Muscle layer of duodenum (tissue), 2 donors: ENCODE measurements at regions not wholly inside any gene's neighbourhood (a gene's known extent, or its start where the extent isn't known, plus 50 kb on each side); places are given as distances from the start of the nearest gene placed in this dataset.
A peak's percentile ranks its signal among the peaks of the same experiment; 100 is the strongest.

ENCODE experiments used
- H3K27ac ChIP-seq: one replicate; pipeline ENCODE4 v1.7.0; 2013; ENCODE audit warnings: mild to moderate bottlenecking, low read length
- H3K27me3 ChIP-seq: one replicate; pipeline ENCODE4 v1.7.0; 2013; ENCODE audit warnings: low read depth, mild to moderate bottlenecking, control low read depth, low read length
- H3K36me3 ChIP-seq, 2 donors: one replicate each; pipeline ENCODE4 v1.7.0; 2013; ENCODE audit warnings: low read length in 2 of 2, control low read depth in 1 of 2, mild to moderate bottlenecking in 1 of 2; ENCODE audit not compliant: insufficient read depth in 2 of 2, control insufficient read depth in 1 of 2
- H3K4me1 ChIP-seq, 2 donors: one replicate each; pipeline ENCODE4 v1.7.0; 2013; ENCODE audit warnings: low read length in 2 of 2, mild to moderate bottlenecking in 2 of 2, control low read depth in 1 of 2, moderate library complexity in 1 of 2; ENCODE audit not compliant: insufficient read depth in 2 of 2, control insufficient read depth in 1 of 2
- H3K4me3 ChIP-seq, 2 donors: one replicate each; pipeline ENCODE4 v1.7.0; 2013; ENCODE audit warnings: low read length in 2 of 2, low read depth in 1 of 2, mild to moderate bottlenecking in 1 of 2
- H3K9me3 ChIP-seq, 2 donors: one replicate each; pipeline ENCODE4 v1.7.0; 2013; ENCODE audit warnings: low read length in 2 of 2, control low read depth in 1 of 2, mild to moderate bottlenecking in 1 of 2; ENCODE audit not compliant: control insufficient read depth in 1 of 2
- donor health status: healthy.

- Histone ChIP-seq H3K27me3 (no peaks in the 10 kb centered on the region), H3K9me3 (no peaks in the 10 kb centered on the region), H3K27ac (no peak overlapping the region), H3K4me3 (no peak overlapping the region), H3K36me3 (no peaks in the 10 kb centered on the region), H3K4me1 (no peaks in the 10 kb centered on the region)
Measured at GRCh38 chr1:61580417-61580816, 144.5 kb downstream of the TM2D1 start.

GRCh38 chr1:61579802-61580201 is 145.1 kb downstream of the TM2D1 start:
- Histone ChIP-seq H3K4me1 (no peaks in the 10 kb centered on the region), H3K27ac (no peak overlapping the region), H3K4me3 (no peak overlapping the region), H3K9me3 (no peaks in the 10 kb centered on the region), H3K36me3 (no peaks in the 10 kb centered on the region), H3K27me3 (no peaks in the 10 kb centered on the region)

- Histone ChIP-seq H3K27ac (no peak overlapping the region), H3K9me3 (no peaks in the 10 kb centered on the region), H3K4me3 (no peak overlapping the region), H3K27me3 (no peaks in the 10 kb centered on the region), H3K4me1 (no peaks in the 10 kb centered on the region), H3K36me3 (no peaks in the 10 kb centered on the region)
Measured at GRCh38 chr1:61572046-61572445, 152.9 kb downstream of the TM2D1 start.

- no peak overlapping the region for H3K27ac ChIP-seq
- H3K4me3 ChIP-seq, result no peak overlapping the region
- no peaks in the 10 kb centered on the region for H3K4me1 ChIP-seq
- no peaks in the 10 kb centered on the region for H3K27me3 ChIP-seq
- H3K36me3 ChIP-seq, result no peaks in the 10 kb centered on the region
- H3K9me3 ChIP-seq, result peaks cover 10 to 17% of the 10 kb centered on the region in 2 donors
Measured at GRCh38 chr1:61570191-61570590, 154.8 kb downstream of the TM2D1 start.

GRCh38 chr1:61569303-61569621 is 155.7 kb downstream of the TM2D1 start:
- Histone ChIP-seq H3K9me3 (peaks cover 10 to 20% of the 10 kb centered on the region in 2 donors), H3K27ac (no peak overlapping the region), H3K4me1 (no peaks in the 10 kb centered on the region), H3K27me3 (no peaks in the 10 kb centered on the region), H3K36me3 (no peaks in the 10 kb centered on the region), H3K4me3 (no peak overlapping the region)

- H3K27ac ChIP-seq, result no peak overlapping the region
Measured at GRCh38 chr1:61568460-61569302, 156.3 kb downstream of the TM2D1 start.

GRCh38 chr1:61566177-61566576 is 158.8 kb downstream of the TM2D1 start:
- no peaks in the 10 kb centered on the region for H3K27me3 ChIP-seq
- no peaks in the 10 kb centered on the region for H3K4me1 ChIP-seq
- H3K27ac ChIP-seq, result no peak overlapping the region
- H3K36me3 ChIP-seq, result no peaks in the 10 kb centered on the region
- H3K4me3 ChIP-seq, result peak overlapping the region in 1 of 2 donors; percentile 15
- peaks cover 10 to 20% of the 10 kb centered on the region in 2 donors for H3K9me3 ChIP-seq

More at GRCh38 chr1:61568460-61569302, 156.3 kb downstream of the TM2D1 start:
- Histone ChIP-seq H3K36me3 (no peaks in the 10 kb centered on the region), H3K4me3 (no peak overlapping the region), H3K27me3 (no peaks in the 10 kb centered on the region), H3K9me3 (peaks cover 10 to 20% of the 10 kb centered on the region in 2 donors), H3K4me1 (no peaks in the 10 kb centered on the region)

GRCh38 chr1:61563611-61564010 is 161.3 kb downstream of the TM2D1 start:
- no peaks in the 10 kb centered on the region for H3K27me3 ChIP-seq
- H3K4me1 ChIP-seq, result no peaks in the 10 kb centered on the region
- no peaks in the 10 kb centered on the region for H3K36me3 ChIP-seq
- peaks cover 10 to 20% of the 10 kb centered on the region in 2 donors for H3K9me3 ChIP-seq
- no peak overlapping the region for H3K4me3 ChIP-seq
- no peak overlapping the region for H3K27ac ChIP-seq

GRCh38 chr1:61561666-61562065 is 163.3 kb downstream of the TM2D1 start:
- Histone ChIP-seq H3K9me3 (peaks cover 10 to 17% of the 10 kb centered on the region in 2 donors), H3K4me3 (no peak overlapping the region), H3K4me1 (no peaks in the 10 kb centered on the region), H3K27ac (no peak overlapping the region), H3K27me3 (no peaks in the 10 kb centered on the region), H3K36me3 (no peaks in the 10 kb centered on the region)

- H3K9me3 ChIP-seq, result peaks cover under 1 to 8% of the 10 kb centered on the region in 2 donors
- no peak overlapping the region for H3K4me3 ChIP-seq
- H3K4me1 ChIP-seq, result no peaks in the 10 kb centered on the region
- no peaks in the 10 kb centered on the region for H3K27me3 ChIP-seq
- no peaks in the 10 kb centered on the region for H3K36me3 ChIP-seq
- no peak overlapping the region for H3K27ac ChIP-seq
Measured at GRCh38 chr1:61560385-61560784, 164.6 kb downstream of the TM2D1 start.

GRCh38 chr1:61556631-61557030 is 168.3 kb downstream of the TM2D1 start:
- Histone ChIP-seq H3K27ac (no peak overlapping the region), H3K4me1 (no peaks in the 10 kb centered on the region), H3K27me3 (no peaks in the 10 kb centered on the region), H3K36me3 (no peaks in the 10 kb centered on the region), H3K9me3 (peaks cover 0 to 4% of the 10 kb centered on the region in 2 donors), H3K4me3 (no peak overlapping the region)
